Uterus (tissue), 3 donors: ENCODE measurements at regions not wholly inside any gene's neighbourhood (a gene's known extent, or its start where the extent isn't known, plus 50 kb on each side); places are given as distances from the start of the nearest gene placed in this dataset.

Experiments
- DNase-seq, 2 donors: peaks; one replicate each; pipeline ENCODE4 v3.0.0-alpha.2; 2019 to 2020
- H3K27ac ChIP-seq, 2 donors: fragments of 200-600 bp; sonication (generic); 1 replicate in 1 of 2; 2 replicates in 1 of 2; pipeline ENCODE4 v1.5.1; 2016 to 2018
- H3K27me3 ChIP-seq, 2 donors: fragments of 200-600 bp; sonication (generic); one replicate each; pipeline ENCODE4 v1.5.1; 2018 to 2019; ENCODE audit warnings: control low read depth in 1 of 2
- H3K36me3 ChIP-seq, 2 donors: fragments of 200-600 bp; sonication (generic); one replicate each; pipeline ENCODE4 v1.5.1; 2019; ENCODE audit warnings: control low read depth in 1 of 2
- H3K4me1 ChIP-seq, 2 donors: fragments of 200-600 bp; sonication (generic); one replicate each; pipeline ENCODE4 v1.5.1; 2018 to 2019; ENCODE audit warnings: control low read depth in 1 of 2
- H3K4me3 ChIP-seq, 2 donors: fragments of 200-600 bp; sonication (generic); 1 replicate in 1 of 2; 2 replicates in 1 of 2; pipeline ENCODE4 v1.5.1; 2018 to 2019; ENCODE audit warnings: mild to moderate bottlenecking in 1 of 2
- H3K9me3 ChIP-seq, 2 donors: fragments of 200-600 bp; sonication (generic); one replicate each; pipeline ENCODE4 v1.5.1; 2019; ENCODE audit warnings: control low read depth in 1 of 2
- POLR2A ChIP-seq, 2 donors: fragments of 450-650 bp; IDR thresholded peaks; one replicate each; pipeline ENCODE4 v1.6.1; 2016; ENCODE audit warnings: antibody characterized with exemption in 2 of 2, mild to moderate bottlenecking in 1 of 2, moderate library complexity in 1 of 2
- intact Hi-C: fragments of 100-400 bp; cut with DNase I; formaldehyde crosslinking; loops from one replicate; pipeline ENCODE4 v1.15.1; 2023; ENCODE audit warnings: low total_unique reads
- TF ChIP-seq, protein P1 (sequence below), 4 experiments: fragments of 200-600 bp in 2 of 4; fragments of 450-650 bp in 2 of 4; sonication (generic) in 2 of 4; IDR thresholded peaks; one replicate each; pipeline ENCODE4 v1.5.1; 2016 to 2019; ENCODE audit warnings: antibody characterized with exemption in 4 of 4, mild to moderate bottlenecking in 2 of 4, moderate library complexity in 1 of 4
- donor health status: DM: yes; HTN: yes; CAD: no.

DNA sequence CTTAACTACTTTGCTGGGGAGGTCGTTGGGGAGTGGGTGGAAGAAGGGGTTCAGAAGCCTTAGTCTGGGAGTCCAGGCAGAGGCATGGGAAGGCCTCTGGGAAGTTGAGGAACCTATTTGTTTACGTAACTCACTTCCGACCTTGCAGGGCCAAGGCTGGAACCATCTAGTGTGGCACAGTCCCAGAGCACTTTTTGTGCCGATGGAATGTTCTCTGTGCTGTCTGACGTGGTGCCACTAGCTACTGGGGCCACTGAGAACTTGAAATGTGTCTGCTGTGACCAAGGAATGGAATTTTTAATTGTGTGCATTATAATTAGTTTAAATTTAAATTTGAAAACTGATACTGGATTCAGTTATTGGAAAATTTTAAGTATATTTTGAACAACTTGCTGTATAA, 139.7 kb downstream of the FAM161A start:
- no peak overlapping the region for H3K4me3 ChIP-seq
- intact Hi-C loops, result no loop called here
- no peak for DNase-seq
- H3K27me3 ChIP-seq, result no peaks in the 10 kb centered on the region
- TF ChIP-seq, protein P1, sequence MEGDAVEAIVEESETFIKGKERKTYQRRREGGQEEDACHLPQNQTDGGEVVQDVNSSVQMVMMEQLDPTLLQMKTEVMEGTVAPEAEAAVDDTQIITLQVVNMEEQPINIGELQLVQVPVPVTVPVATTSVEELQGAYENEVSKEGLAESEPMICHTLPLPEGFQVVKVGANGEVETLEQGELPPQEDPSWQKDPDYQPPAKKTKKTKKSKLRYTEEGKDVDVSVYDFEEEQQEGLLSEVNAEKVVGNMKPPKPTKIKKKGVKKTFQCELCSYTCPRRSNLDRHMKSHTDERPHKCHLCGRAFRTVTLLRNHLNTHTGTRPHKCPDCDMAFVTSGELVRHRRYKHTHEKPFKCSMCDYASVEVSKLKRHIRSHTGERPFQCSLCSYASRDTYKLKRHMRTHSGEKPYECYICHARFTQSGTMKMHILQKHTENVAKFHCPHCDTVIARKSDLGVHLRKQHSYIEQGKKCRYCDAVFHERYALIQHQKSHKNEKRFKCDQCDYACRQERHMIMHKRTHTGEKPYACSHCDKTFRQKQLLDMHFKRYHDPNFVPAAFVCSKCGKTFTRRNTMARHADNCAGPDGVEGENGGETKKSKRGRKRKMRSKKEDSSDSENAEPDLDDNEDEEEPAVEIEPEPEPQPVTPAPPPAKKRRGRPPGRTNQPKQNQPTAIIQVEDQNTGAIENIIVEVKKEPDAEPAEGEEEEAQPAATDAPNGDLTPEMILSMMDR (IDR thresholded peaks at IDR 0.05), result no peak
- no peak for TF ChIP-seq POLR2A (IDR thresholded peaks at IDR 0.05)
- no peaks in the 10 kb centered on the region for H3K36me3 ChIP-seq
- no peaks in the 10 kb centered on the region for H3K4me1 ChIP-seq
- H3K27ac ChIP-seq, result no peak overlapping the region
- no peaks in the 10 kb centered on the region for H3K9me3 ChIP-seq

DNA sequence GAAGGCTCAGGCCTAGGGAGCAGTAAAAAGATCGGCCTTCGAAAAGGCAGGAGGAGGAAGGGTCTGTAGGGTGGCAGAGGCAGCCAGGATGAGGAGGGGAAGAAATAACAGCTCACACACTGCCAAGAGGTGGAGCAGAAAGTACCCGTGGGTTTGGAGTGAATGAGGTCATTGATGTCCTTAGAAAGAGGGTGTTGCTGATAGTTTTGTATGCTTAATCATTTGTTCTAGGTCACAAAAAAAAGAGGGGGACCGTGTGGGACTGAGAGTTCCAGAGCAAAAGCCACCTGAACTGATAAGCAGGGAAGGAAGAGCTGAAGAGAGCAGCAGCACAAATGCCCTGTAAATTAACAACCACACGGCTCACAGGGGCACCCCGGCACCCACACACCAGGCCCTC, 140.4 kb downstream of the FAM161A start:
- H3K4me3 ChIP-seq, result no peak overlapping the region
- intact Hi-C loops, result no loop called here
- no peaks in the 10 kb centered on the region for H3K4me1 ChIP-seq
- H3K36me3 ChIP-seq, result no peaks in the 10 kb centered on the region
- no peaks in the 10 kb centered on the region for H3K9me3 ChIP-seq
- no peak for TF ChIP-seq POLR2A (IDR thresholded peaks at IDR 0.05)
- TF ChIP-seq, protein P1 (IDR thresholded peaks at IDR 0.05), result no peak
- no peak for DNase-seq
- H3K27ac ChIP-seq, result no peak overlapping the region
- H3K27me3 ChIP-seq, result no peaks in the 10 kb centered on the region

GRCh38 chr2:61712060-61712459, 141.8 kb downstream of the FAM161A start:
- H3K27ac ChIP-seq, result no peak overlapping the region
- no peak for DNase-seq
- no peaks in the 10 kb centered on the region for H3K9me3 ChIP-seq
- TF ChIP-seq POLR2A (IDR thresholded peaks at IDR 0.05), result no peak
- TF ChIP-seq, protein P1 (IDR thresholded peaks at IDR 0.05), result no peak
- no peaks in the 10 kb centered on the region for H3K36me3 ChIP-seq
- no peaks in the 10 kb centered on the region for H3K4me1 ChIP-seq
- no peak overlapping the region for H3K4me3 ChIP-seq
- no peaks in the 10 kb centered on the region for H3K27me3 ChIP-seq
- intact Hi-C loops, result no loop called here

DNA sequence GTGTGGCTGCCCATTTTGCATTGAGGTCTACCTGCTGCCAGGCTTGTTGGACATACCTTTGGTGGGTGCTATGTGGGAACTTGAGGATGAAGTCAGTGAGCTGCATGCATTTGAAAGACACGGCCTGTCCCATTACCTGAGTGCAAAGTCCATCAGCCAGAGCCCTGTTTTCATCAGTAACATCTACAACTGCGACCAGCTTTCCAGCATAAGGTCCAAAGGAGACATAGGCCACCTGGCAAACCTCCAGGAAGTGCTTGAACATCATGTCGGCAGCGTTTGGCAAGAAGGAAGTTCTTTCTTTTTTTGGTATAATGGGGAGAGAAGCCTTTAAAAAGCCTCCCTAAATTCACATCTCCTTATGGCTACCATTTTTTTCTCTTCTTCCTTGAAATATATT, 143.1 kb downstream of the FAM161A start:
- Histone ChIP-seq H3K9me3 (no peaks in the 10 kb centered on the region), H3K27me3 (no peaks in the 10 kb centered on the region), H3K4me3 (no peak overlapping the region), H3K4me1 (no peaks in the 10 kb centered on the region), H3K36me3 (no peaks in the 10 kb centered on the region), H3K27ac (no peak overlapping the region)
- DNase-seq, result no peak
- intact Hi-C loops, result no loop called here
- TF ChIP-seq, protein P1 (IDR thresholded peaks at IDR 0.05), result no peak
- TF ChIP-seq POLR2A (IDR thresholded peaks at IDR 0.05), result no peak

- Histone ChIP-seq H3K4me1 (no peaks in the 10 kb centered on the region), H3K27ac (no peak overlapping the region), H3K9me3 (no peaks in the 10 kb centered on the region), H3K27me3 (no peaks in the 10 kb centered on the region), H3K4me3 (no peak overlapping the region), H3K36me3 (no peaks in the 10 kb centered on the region)
- DNase-seq, result no peak
- no peak for TF ChIP-seq POLR2A (IDR thresholded peaks at IDR 0.05)
- TF ChIP-seq, protein P1 (IDR thresholded peaks at IDR 0.05), result no peak
- intact Hi-C loops, result no loop called here
Measured at GRCh38 chr2:61707984-61708852, 145.6 kb downstream of the FAM161A start.
